Upper lobe of left lung (tissue), 6 donors: ENCODE measurements at regions not wholly inside any gene's neighbourhood (a gene's known extent, or its start where the extent isn't known, plus 50 kb on each side); places are given as distances from the start of the nearest gene placed in this dataset.

Source experiments
- ATAC-seq, 2 donors: fragments of 200-7000 bp; cut with Tn5 transposase; one replicate each; pipeline ENCODE4 v1.9.1; 2022; ENCODE audit warnings: mild to moderate bottlenecking in 2 of 2, moderate library complexity in 2 of 2; ENCODE audit not compliant: low FRiP score in 2 of 2
- DNase-seq, 2 donors: peaks; one replicate each; pipeline ENCODE4 v3.0.0-alpha.2; 2019 to 2020
- H3K27ac ChIP-seq, 4 donors: fragments of 200-600 bp; sonication (generic); one replicate each; pipeline ENCODE4 v1.5.1; 2016 to 2019
- H3K27me3 ChIP-seq, 4 donors: fragments of 200-600 bp; sonication (generic); one replicate each; pipeline ENCODE4 v1.5.1; 2017 to 2019
- H3K36me3 ChIP-seq, 4 donors: fragments of 200-600 bp; sonication (generic); one replicate each; pipeline ENCODE4 v1.5.1; 2016 to 2019
- H3K4me1 ChIP-seq, 4 donors: fragments of 200-600 bp; sonication (generic); one replicate each; pipeline ENCODE4 v1.5.1; 2018 to 2019
- H3K4me3 ChIP-seq, 4 donors: fragments of 200-600 bp; sonication (generic); one replicate each; pipeline ENCODE4 v1.5.1; 2017 to 2019; ENCODE audit warnings: mild to moderate bottlenecking in 2 of 4, moderate library complexity in 1 of 4
- H3K9me3 ChIP-seq, 4 donors: fragments of 200-600 bp; sonication (generic); one replicate each; pipeline ENCODE4 v1.5.1; 2018 to 2019
- CTCF ChIP-seq, 6 experiments: fragments of 450-650 bp in 4 of 6; fragments of 200-600 bp in 2 of 6; sonication (generic) in 2 of 6; IDR thresholded peaks; one replicate each; pipeline ENCODE4 v1.5.1; 2016 to 2019; ENCODE audit warnings: antibody characterized with exemption in 6 of 6
- EP300 ChIP-seq, 4 donors: sonication (generic); formaldehyde crosslinking; IDR thresholded peaks; one replicate each; pipeline ENCODE4 v1.5.1; 2017; ENCODE audit warnings: antibody characterized with exemption in 4 of 4, control low read depth in 2 of 4
- POLR2A ChIP-seq, 4 donors: fragments of 450-650 bp; IDR thresholded peaks; one replicate each; pipeline ENCODE4 v1.5.1; 2016 to 2017; ENCODE audit warnings: antibody characterized with exemption in 4 of 4, mild to moderate bottlenecking in 2 of 4
- POLR2AphosphoS5 ChIP-seq, 2 donors: sonication (generic); formaldehyde crosslinking; IDR thresholded peaks; one replicate each; pipeline ENCODE4 v1.5.1; 2017; ENCODE audit warnings: antibody characterized with exemption in 2 of 2
- WGBS, 2 donors: methylation state at CpG; one replicate each; pipeline ENCODE4 v1.1.5; 2017 to 2018; 5-methylcytosine and 5-hydroxymethylcytosine counted together
- donor health status: DM: no; HTN: no; CAD: no; lungs with moderate emphysema.
- donor health status: DM: no; HTN: yes; CAD: no; lungs with severe emphysema.

- Histone ChIP-seq H3K36me3 (no peaks in the 10 kb centered on the region), H3K27me3 (no peaks in the 10 kb centered on the region), H3K4me3 (no peak overlapping the region), H3K27ac (no peak overlapping the region), H3K4me1 (no peaks in the 10 kb centered on the region), H3K9me3 (no peaks in the 10 kb centered on the region)
- no peak for DNase-seq
- TF ChIP-seq POLR2A (IDR thresholded peaks at IDR 0.05) (no peak), POLR2AphosphoS5 (IDR thresholded peaks at IDR 0.05) (no peak), EP300 (IDR thresholded peaks at IDR 0.05) (no peak), CTCF (IDR thresholded peaks at IDR 0.05) (no peak)
- ATAC-seq: no peak
- WGBS, 2 donors: 40 to 45% methylated on average over 4 of the region's 4 CpGs
Observed at GRCh38 chr2:193331676-193332075, 1136.9 kb upstream of the TMEFF2 start.

GRCh38 chr2:193326296-193326695 is 1131.6 kb upstream of the TMEFF2 start:
- TF ChIP-seq EP300 (IDR thresholded peaks at IDR 0.05): no peak
- TF ChIP-seq POLR2AphosphoS5 (IDR thresholded peaks at IDR 0.05): no peak
- no peak for TF ChIP-seq CTCF (IDR thresholded peaks at IDR 0.05)
- TF ChIP-seq POLR2A (IDR thresholded peaks at IDR 0.05): no peak
- no peaks in the 10 kb centered on the region for H3K4me1 ChIP-seq
- no peak overlapping the region for H3K4me3 ChIP-seq
- no peaks in the 10 kb centered on the region for H3K27me3 ChIP-seq
- WGBS, 2 donors: 68 to 69% methylated on average over 4 of the region's 4 CpGs
- H3K27ac ChIP-seq: no peak overlapping the region
- no peak for ATAC-seq
- no peaks in the 10 kb centered on the region for H3K36me3 ChIP-seq
- DNase-seq: no peak
- H3K9me3 ChIP-seq: no peaks in the 10 kb centered on the region

GRCh38 chr2:193315428-193316091 is 1120.8 kb upstream of the TMEFF2 start:
- Histone ChIP-seq H3K27ac (no peak overlapping the region), H3K9me3 (no peaks in the 10 kb centered on the region), H3K36me3 (no peaks in the 10 kb centered on the region), H3K27me3 (no peaks in the 10 kb centered on the region), H3K4me3 (no peak overlapping the region), H3K4me1 (no peaks in the 10 kb centered on the region)
- no peak for DNase-seq
- TF ChIP-seq POLR2A (IDR thresholded peaks at IDR 0.05): no peak
- TF ChIP-seq EP300 (IDR thresholded peaks at IDR 0.05): no peak
- TF ChIP-seq POLR2AphosphoS5 (IDR thresholded peaks at IDR 0.05): no peak
- TF ChIP-seq CTCF (IDR thresholded peaks at IDR 0.05): no peak
- WGBS, 2 donors: 50 to 58% methylated on average over 1 of the region's 1 CpG
- no peak for ATAC-seq

GRCh38 chr2:193303464-193303863 is 1108.7 kb upstream of the TMEFF2 start:
- H3K27me3 ChIP-seq: no peaks in the 10 kb centered on the region
- 76 to 85% methylated on average over 2 of the region's 2 CpGs for WGBS, 2 donors

GRCh38 chr2:193294371-193294770 is 1099.6 kb upstream of the TMEFF2 start:
- no peaks in the 10 kb centered on the region for H3K27me3 ChIP-seq
- DNase-seq: no peak
- no peak overlapping the region for H3K4me3 ChIP-seq
- H3K27ac ChIP-seq: no peak overlapping the region
- ATAC-seq: no peak
- H3K36me3 ChIP-seq: no peaks in the 10 kb centered on the region
- H3K4me1 ChIP-seq: no peaks in the 10 kb centered on the region
- 80 to 92% methylated on average over 1 of the region's 1 CpG for WGBS, 2 donors
- no peaks in the 10 kb centered on the region for H3K9me3 ChIP-seq
- TF ChIP-seq EP300 (IDR thresholded peaks at IDR 0.05) (no peak), POLR2A (IDR thresholded peaks at IDR 0.05) (no peak), CTCF (IDR thresholded peaks at IDR 0.05) (no peak), POLR2AphosphoS5 (IDR thresholded peaks at IDR 0.05) (no peak)

More at GRCh38 chr2:193303464-193303863, 1108.7 kb upstream of the TMEFF2 start:
- H3K9me3 ChIP-seq: no peaks in the 10 kb centered on the region
- H3K4me1 ChIP-seq: no peaks in the 10 kb centered on the region
- H3K4me3 ChIP-seq: no peak overlapping the region
- no peak for ATAC-seq
- no peak for TF ChIP-seq POLR2A (IDR thresholded peaks at IDR 0.05)
- no peaks in the 10 kb centered on the region for H3K36me3 ChIP-seq
- no peak overlapping the region for H3K27ac ChIP-seq
- DNase-seq: no peak
